ENCODE measurements at regions not wholly inside any gene's neighbourhood (a gene's known extent, or its start where the extent isn't known, plus 50 kb on each side); places are given as distances from the start of the nearest gene placed in this dataset.

DNA sequence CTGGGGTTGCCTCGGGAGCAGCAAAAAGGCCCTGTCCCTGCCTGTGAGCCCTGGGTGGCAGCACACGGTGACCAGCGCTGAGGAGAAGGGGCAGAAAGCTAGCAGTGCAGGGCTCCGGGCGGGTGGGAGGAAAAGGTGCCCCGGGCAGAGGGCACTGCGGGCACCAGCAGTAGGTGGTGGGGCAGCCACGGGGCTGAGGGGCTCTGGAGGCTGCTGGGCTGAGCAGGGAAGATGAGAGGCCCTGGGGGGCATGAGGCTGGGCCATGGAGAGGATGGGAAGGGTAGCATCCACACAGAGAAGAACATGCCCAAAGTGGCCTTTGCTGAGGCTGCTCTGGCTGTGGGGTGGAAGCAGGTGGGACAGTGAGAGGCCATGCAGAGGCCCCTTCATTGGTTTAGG lies 67.5 kb upstream of the NKX1-1 start:
- Mint-ChIP-seq H3K36me3 (ENCODE audit: low read depth) (no peaks in the 10 kb centered on the region), H3K27ac (ENCODE audit: unreplicated experiment) (no peak overlapping the region), H3K9me3 (ENCODE audit: low read depth) (peaks cover 11% of the 10 kb centered on the region), H3K4me3 (ENCODE audit: unreplicated experiment) (no peak overlapping the region), H3K4me1 (ENCODE audit: low read depth) (no peaks in the 10 kb centered on the region), H3K27me3 (ENCODE audit: low read depth) (peaks cover 9% of the 10 kb centered on the region)
- TF ChIP-seq, protein P1, sequence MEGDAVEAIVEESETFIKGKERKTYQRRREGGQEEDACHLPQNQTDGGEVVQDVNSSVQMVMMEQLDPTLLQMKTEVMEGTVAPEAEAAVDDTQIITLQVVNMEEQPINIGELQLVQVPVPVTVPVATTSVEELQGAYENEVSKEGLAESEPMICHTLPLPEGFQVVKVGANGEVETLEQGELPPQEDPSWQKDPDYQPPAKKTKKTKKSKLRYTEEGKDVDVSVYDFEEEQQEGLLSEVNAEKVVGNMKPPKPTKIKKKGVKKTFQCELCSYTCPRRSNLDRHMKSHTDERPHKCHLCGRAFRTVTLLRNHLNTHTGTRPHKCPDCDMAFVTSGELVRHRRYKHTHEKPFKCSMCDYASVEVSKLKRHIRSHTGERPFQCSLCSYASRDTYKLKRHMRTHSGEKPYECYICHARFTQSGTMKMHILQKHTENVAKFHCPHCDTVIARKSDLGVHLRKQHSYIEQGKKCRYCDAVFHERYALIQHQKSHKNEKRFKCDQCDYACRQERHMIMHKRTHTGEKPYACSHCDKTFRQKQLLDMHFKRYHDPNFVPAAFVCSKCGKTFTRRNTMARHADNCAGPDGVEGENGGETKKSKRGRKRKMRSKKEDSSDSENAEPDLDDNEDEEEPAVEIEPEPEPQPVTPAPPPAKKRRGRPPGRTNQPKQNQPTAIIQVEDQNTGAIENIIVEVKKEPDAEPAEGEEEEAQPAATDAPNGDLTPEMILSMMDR (IDR thresholded peaks at IDR 0.05) = no peak
- no peak for DNase-seq (ENCODE audit: low spot score)

- no peak overlapping the region for H3K4me3 Mint-ChIP-seq (ENCODE audit: unreplicated experiment)
- H3K4me1 Mint-ChIP-seq (ENCODE audit: low read depth) = no peaks in the 10 kb centered on the region
- H3K9me3 Mint-ChIP-seq (ENCODE audit: low read depth) = peaks cover 17% of the 10 kb centered on the region
- H3K27ac Mint-ChIP-seq (ENCODE audit: unreplicated experiment) = no peak overlapping the region
- TF ChIP-seq, protein P1 (IDR thresholded peaks at IDR 0.05) = no peak
- peak; percentile 75 for DNase-seq (ENCODE audit: low spot score)
- H3K27me3 Mint-ChIP-seq (ENCODE audit: low read depth) = peaks cover 9% of the 10 kb centered on the region
- peaks cover 3% of the 10 kb centered on the region for H3K36me3 Mint-ChIP-seq (ENCODE audit: low read depth)
These were observed 66.8 kb upstream of the NKX1-1 start for GRCh38 chr4:1472911-1473518.

- peaks cover 9% of the 10 kb centered on the region for H3K27me3 Mint-ChIP-seq (ENCODE audit: low read depth)
- TF ChIP-seq, protein P1 (IDR thresholded peaks at IDR 0.05) = no peak
- peak; percentile 85 for DNase-seq (ENCODE audit: low spot score)
- H3K4me1 Mint-ChIP-seq (ENCODE audit: low read depth) = no peaks in the 10 kb centered on the region
- peaks cover 24% of the 10 kb centered on the region for H3K9me3 Mint-ChIP-seq (ENCODE audit: low read depth)
- no peak overlapping the region for H3K4me3 Mint-ChIP-seq (ENCODE audit: unreplicated experiment)
- H3K36me3 Mint-ChIP-seq (ENCODE audit: low read depth) = peaks cover 3% of the 10 kb centered on the region
- H3K27ac Mint-ChIP-seq (ENCODE audit: unreplicated experiment) = no peak overlapping the region
These were observed 66.0 kb upstream of the NKX1-1 start for GRCh38 chr4:1472148-1472797.

DNA sequence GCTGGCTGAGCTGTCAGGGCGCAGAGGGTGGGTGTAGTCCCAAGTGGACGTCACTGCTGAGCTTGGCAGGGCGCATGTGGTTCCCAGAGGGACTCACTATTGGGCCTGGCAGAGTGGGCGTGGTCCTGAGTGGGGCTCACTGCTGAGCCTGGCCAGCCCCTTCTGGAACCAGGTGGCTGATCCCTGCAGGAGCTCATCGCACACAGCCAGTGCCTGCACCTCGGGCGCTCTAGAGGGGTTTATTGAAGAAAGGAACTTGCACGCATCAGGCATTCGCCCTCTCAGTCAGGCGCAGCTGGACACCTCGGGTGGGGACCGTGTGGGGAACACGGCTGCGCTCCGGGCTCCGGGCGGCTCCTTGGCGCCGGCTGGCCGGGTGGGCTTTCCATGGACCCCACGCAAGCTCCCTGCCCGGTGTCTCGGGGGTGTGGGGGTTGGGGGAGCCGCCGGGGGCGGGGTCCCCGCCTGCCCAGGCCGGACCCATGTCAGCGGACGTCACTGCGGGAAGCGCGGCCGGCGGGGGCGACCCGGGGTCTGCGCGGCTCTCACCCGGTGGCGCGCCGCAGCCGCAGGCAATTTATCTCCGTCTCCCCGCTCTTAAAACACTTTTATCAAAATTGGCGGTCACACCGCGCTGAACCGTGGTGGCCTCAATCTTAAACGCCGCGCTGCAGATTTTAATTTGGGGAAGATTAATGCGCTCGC lies 65.4 kb upstream of the NKX1-1 start:
- no peak overlapping the region for H3K27ac Mint-ChIP-seq (ENCODE audit: unreplicated experiment)
- TF ChIP-seq, protein P1 (IDR thresholded peaks at IDR 0.05) = no peak
- DNase-seq (ENCODE audit: low spot score) = peak; percentile 86
- H3K9me3 Mint-ChIP-seq (ENCODE audit: low read depth) = peaks cover 24% of the 10 kb centered on the region
- peaks cover 3% of the 10 kb centered on the region for H3K36me3 Mint-ChIP-seq (ENCODE audit: low read depth)
- H3K4me1 Mint-ChIP-seq (ENCODE audit: low read depth) = no peaks in the 10 kb centered on the region
- peaks cover 9% of the 10 kb centered on the region for H3K27me3 Mint-ChIP-seq (ENCODE audit: low read depth)
- H3K4me3 Mint-ChIP-seq (ENCODE audit: unreplicated experiment) = no peak overlapping the region

DNA sequence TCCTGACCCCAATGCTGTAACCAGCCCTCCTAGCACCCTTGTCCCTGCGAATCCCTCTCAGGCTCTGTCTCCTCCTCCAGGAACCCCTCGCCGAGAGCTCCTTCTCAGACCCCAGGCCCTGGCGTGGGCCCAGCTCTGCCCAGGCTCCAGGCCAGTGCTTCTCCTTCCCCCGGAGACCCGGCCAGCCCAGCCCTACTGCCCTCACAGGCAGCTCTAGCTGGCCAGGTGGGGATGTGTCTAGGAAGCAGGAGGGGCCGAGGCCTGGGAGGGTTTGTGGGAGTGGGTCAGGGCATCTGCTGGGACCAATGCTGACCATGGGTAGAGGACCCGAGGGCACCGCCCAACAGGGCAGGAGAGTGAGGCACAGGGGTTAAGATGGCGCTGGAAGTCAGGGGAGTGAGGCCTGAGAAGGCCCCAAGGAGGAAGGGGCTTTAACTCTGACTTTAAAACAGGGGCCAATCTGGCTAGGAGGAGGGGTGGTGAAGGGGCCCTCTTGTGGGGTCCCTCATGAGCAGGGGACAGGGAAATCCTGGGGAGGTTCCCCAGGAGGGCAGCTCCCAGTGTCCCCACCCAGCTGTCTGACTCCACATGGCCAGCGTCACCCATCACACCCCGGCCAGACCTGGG lies 64.7 kb upstream of the NKX1-1 start:
- Mint-ChIP-seq H3K27ac (ENCODE audit: unreplicated experiment) (no peak overlapping the region), H3K4me3 (ENCODE audit: unreplicated experiment) (no peak overlapping the region), H3K36me3 (ENCODE audit: low read depth) (peaks cover 3% of the 10 kb centered on the region), H3K9me3 (ENCODE audit: low read depth) (peaks cover 23% of the 10 kb centered on the region), H3K4me1 (ENCODE audit: low read depth) (no peaks in the 10 kb centered on the region), H3K27me3 (ENCODE audit: low read depth) (peaks cover 9% of the 10 kb centered on the region)
- TF ChIP-seq, protein P1 (IDR thresholded peaks at IDR 0.05) = no peak
- DNase-seq (ENCODE audit: low spot score) = peak; percentile 87
